ENCODE measurements at regions not wholly inside any gene's neighbourhood (a gene's known extent, or its start where the extent isn't known, plus 50 kb on each side); places are given as distances from the start of the nearest gene placed in this dataset.

GRCh38 chr13:69124996-69125395 lies 982.6 kb upstream of the ATXN8OS start:
- H3K9me3 ChIP-seq (ENCODE audit: control insufficient read depth, insufficient read depth, low read depth, low read length): no peaks in the 10 kb centered on the region
- H3K36me3 ChIP-seq (ENCODE audit: control insufficient read depth, insufficient read depth, low read length): no peaks in the 10 kb centered on the region
- DNase-seq (ENCODE audit: low read depth, low spot score) (no peak), ATAC-seq (no peak)
- no peak overlapping the region for H3K27ac ChIP-seq (ENCODE audit: low read length)
- intact Hi-C loops (cut with micrococcal nuclease; ENCODE audit: unreplicated experiment) (no loop called here), in situ Hi-C loops (cut with HindIII; ENCODE audit: low pct_unique_long_range_greater_than_20kb, low sequenced_read_pairs) (no loop called here)
- TF ChIP-seq POLR2AphosphoS5 (IDR thresholded peaks at IDR 0.05; ENCODE audit: low read depth, low read length): no peak
- no peak for TF ChIP-seq SIN3A (IDR thresholded peaks at IDR 0.05; ENCODE audit: borderline replicate concordance, insufficient read depth, low read depth, low read length)
- no peak for TF ChIP-seq REST (IDR thresholded peaks at IDR 0.05; ENCODE audit: insufficient read depth in 1 of 2, low read depth in 2 of 2, low read length in 1 of 2)
- no peak for TF ChIP-seq TCF7L2 (IDR thresholded peaks at IDR 0.05; ENCODE audit: low read depth, low read length)
- TF ChIP-seq CTCF (IDR thresholded peaks at IDR 0.05): no peak
- no TSS peak for BruUV-seq (replicated peaks)
- POLR2A ChIA-PET: no interaction called here
- H3K27me3 ChIP-seq (ENCODE audit: control insufficient read depth, insufficient read depth, low read length): no peaks in the 10 kb centered on the region
- no peak overlapping the region for H3K4me3 ChIP-seq (ENCODE audit: low read depth in 2 of 2, low read length in 2 of 2)
- CTCF ChIA-PET: no interaction called here
- H3K4me1 ChIP-seq (ENCODE audit: control insufficient read depth, insufficient read depth, low read length): no peaks in the 10 kb centered on the region

GRCh38 chr13:69109891-69110525 lies 997.6 kb upstream of the ATXN8OS start:
- intact Hi-C loops (cut with micrococcal nuclease; ENCODE audit: unreplicated experiment): no loop called here
- ChIA-PET CTCF (no interaction called here), POLR2A (no interaction called here)
- no peak for DNase-seq (ENCODE audit: low read depth, low spot score)
- no peaks in the 10 kb centered on the region for H3K27me3 ChIP-seq (ENCODE audit: control insufficient read depth, insufficient read depth, low read length)
- H3K27ac ChIP-seq (ENCODE audit: low read length): no peak overlapping the region
- BruUV-seq (replicated peaks): no TSS peak
- no peak overlapping the region for H3K4me3 ChIP-seq (ENCODE audit: low read depth in 2 of 2, low read length in 2 of 2)
- no peak for ATAC-seq
- H3K36me3 ChIP-seq (ENCODE audit: control insufficient read depth, insufficient read depth, low read length): no peaks in the 10 kb centered on the region
- no peaks in the 10 kb centered on the region for H3K9me3 ChIP-seq (ENCODE audit: control insufficient read depth, insufficient read depth, low read depth, low read length)
- TF ChIP-seq TCF7L2 (IDR thresholded peaks at IDR 0.05; ENCODE audit: low read depth, low read length): no peak
- no peak for TF ChIP-seq SIN3A (IDR thresholded peaks at IDR 0.05; ENCODE audit: borderline replicate concordance, insufficient read depth, low read depth, low read length)
- TF ChIP-seq REST (IDR thresholded peaks at IDR 0.05; ENCODE audit: insufficient read depth in 1 of 2, low read depth in 2 of 2, low read length in 1 of 2): no peak
- no peak for TF ChIP-seq POLR2AphosphoS5 (IDR thresholded peaks at IDR 0.05; ENCODE audit: low read depth, low read length)
- TF ChIP-seq CTCF (IDR thresholded peaks at IDR 0.05): no peak
- in situ Hi-C loops (cut with HindIII; ENCODE audit: low pct_unique_long_range_greater_than_20kb, low sequenced_read_pairs): no loop called here
- H3K4me1 ChIP-seq (ENCODE audit: control insufficient read depth, insufficient read depth, low read length): no peaks in the 10 kb centered on the region
